Thoracic aorta (tissue), 2 donors: ENCODE measurements at regions not wholly inside any gene's neighbourhood (a gene's known extent, or its start where the extent isn't known, plus 50 kb on each side); places are given as distances from the start of the nearest gene placed in this dataset.
"Not testable (repeated sequence)": the region's sequence is repeated elsewhere in the genome, so short reads cannot be mapped to it uniquely, and the experiment has no call there.

Experiments used
- ATAC-seq: fragments of 150-250 bp; one replicate; pipeline ENCODE4 v1.8.0; 2017; ENCODE audit warnings: low read depth; ENCODE audit not compliant: insufficient number of reproducible peaks, low FRiP score
- DNase-seq: peaks from one replicate; pipeline ENCODE4 v3.0.0-alpha.2; 2020; ENCODE audit warnings: low spot score
- H3K27ac ChIP-seq, 2 donors: fragments of 200-600 bp; sonication (generic); 1 replicate in 1 of 2; 2 replicates in 1 of 2; pipeline ENCODE4 v1.5.1; 2016; ENCODE audit warnings: mild to moderate bottlenecking in 2 of 2, moderate library complexity in 2 of 2
- H3K27me3 ChIP-seq: fragments of 200-600 bp; sonication (generic); replicated peaks from 2 replicates; pipeline ENCODE4 v1.6.0; 2016; ENCODE audit warnings: mild to moderate bottlenecking; ENCODE audit not compliant: insufficient read depth
- H3K36me3 ChIP-seq: fragments of 200-600 bp; sonication (generic); one replicate; pipeline ENCODE4 v1.5.1; 2016
- H3K4me1 ChIP-seq, 2 donors: fragments of 200-600 bp; sonication (generic); 1 replicate in 1 of 2; 2 replicates in 1 of 2; pipeline versions ENCODE4 v1.5.1 to v1.6.0; 2016; ENCODE audit warnings: low read depth in 2 of 2, mild to moderate bottlenecking in 1 of 2; ENCODE audit not compliant: control insufficient read depth in 1 of 2
- H3K4me3 ChIP-seq: fragments of 200-600 bp; sonication (generic); 2 replicates; pipeline ENCODE4 v1.5.1; 2016; ENCODE audit warnings: mild to moderate bottlenecking
- H3K9me3 ChIP-seq: fragments of 200-600 bp; sonication (generic); 2 replicates; pipeline ENCODE4 v1.5.1; 2016
- TF ChIP-seq, protein P1 (sequence below): fragments of 200-600 bp; sonication (generic); IDR thresholded peaks from one replicate; pipeline ENCODE4 v1.5.1; 2019; ENCODE audit warnings: antibody characterized with exemption

DNA sequence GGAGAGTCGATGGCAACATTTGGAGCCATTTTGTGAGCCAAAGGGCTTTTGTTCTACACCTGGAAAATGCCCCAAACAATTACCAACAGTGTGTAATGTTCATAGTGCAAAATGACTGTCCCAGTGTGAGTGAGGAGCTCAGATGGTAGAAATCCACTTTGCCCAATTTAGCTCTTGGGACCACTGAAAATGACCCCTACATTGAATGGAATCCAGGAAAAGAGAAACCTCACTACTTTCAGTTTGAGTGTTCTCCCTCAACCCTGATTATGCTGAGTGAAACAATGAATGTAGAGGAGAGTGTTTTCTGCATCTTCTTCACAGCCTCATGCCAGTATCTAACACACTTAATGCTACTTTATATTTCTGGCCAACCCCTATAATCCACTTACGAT lies 84.9 kb upstream of the NRN1 start:
- TF ChIP-seq, protein P1, sequence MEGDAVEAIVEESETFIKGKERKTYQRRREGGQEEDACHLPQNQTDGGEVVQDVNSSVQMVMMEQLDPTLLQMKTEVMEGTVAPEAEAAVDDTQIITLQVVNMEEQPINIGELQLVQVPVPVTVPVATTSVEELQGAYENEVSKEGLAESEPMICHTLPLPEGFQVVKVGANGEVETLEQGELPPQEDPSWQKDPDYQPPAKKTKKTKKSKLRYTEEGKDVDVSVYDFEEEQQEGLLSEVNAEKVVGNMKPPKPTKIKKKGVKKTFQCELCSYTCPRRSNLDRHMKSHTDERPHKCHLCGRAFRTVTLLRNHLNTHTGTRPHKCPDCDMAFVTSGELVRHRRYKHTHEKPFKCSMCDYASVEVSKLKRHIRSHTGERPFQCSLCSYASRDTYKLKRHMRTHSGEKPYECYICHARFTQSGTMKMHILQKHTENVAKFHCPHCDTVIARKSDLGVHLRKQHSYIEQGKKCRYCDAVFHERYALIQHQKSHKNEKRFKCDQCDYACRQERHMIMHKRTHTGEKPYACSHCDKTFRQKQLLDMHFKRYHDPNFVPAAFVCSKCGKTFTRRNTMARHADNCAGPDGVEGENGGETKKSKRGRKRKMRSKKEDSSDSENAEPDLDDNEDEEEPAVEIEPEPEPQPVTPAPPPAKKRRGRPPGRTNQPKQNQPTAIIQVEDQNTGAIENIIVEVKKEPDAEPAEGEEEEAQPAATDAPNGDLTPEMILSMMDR: no peak
- Histone ChIP-seq H3K27ac (no peak overlapping the region), H3K27me3 (no peaks in the 10 kb centered on the region), H3K4me3 (no peak overlapping the region), H3K36me3 (no peaks in the 10 kb centered on the region), H3K9me3 (no peaks in the 10 kb centered on the region), H3K4me1 (no peaks in the 10 kb centered on the region)
- no peak for ATAC-seq
- no peak for DNase-seq

DNA sequence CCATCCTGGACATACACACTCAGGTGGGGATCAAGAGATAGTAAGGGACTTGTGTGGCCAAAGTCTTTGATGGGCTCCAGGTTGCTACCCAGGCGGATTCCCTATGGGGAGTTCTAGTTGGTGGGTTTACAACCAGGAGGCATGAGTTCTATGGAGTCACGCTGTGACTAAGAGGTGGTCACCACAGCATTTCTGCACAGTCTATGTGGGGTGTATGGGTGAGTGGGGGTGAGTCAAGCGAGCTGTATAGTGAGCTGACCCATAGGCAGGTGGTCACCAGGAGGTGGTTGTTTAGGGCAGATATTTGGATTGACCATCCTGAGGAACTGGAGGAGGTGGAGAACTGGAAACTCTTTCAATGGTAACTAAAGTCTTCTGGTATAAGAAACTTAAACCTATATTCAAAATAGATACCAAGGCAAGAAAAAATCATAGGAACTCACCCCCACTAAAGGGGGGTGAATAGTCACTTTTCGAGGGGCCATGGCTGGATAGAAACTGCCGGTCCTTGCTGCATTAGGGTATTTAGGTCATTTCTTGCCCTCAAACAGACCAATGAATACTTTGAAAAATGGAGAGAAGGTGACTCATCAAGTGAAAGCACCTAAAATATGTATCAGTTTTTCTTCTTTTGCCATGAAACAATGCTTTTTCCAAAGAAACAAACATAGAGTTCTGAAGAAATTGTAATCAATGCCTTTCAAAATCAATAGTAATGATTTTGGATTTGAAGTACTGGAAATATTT lies 84.3 kb upstream of the NRN1 start:
- Histone ChIP-seq H3K36me3 (no peaks in the 10 kb centered on the region), H3K27me3 (no peaks in the 10 kb centered on the region), H3K27ac (no peak overlapping the region), H3K4me3 (no peak overlapping the region), H3K4me1 (no peaks in the 10 kb centered on the region), H3K9me3 (no peaks in the 10 kb centered on the region)
- no peak for ATAC-seq
- TF ChIP-seq, protein P1: no peak
- DNase-seq: no peak

DNA sequence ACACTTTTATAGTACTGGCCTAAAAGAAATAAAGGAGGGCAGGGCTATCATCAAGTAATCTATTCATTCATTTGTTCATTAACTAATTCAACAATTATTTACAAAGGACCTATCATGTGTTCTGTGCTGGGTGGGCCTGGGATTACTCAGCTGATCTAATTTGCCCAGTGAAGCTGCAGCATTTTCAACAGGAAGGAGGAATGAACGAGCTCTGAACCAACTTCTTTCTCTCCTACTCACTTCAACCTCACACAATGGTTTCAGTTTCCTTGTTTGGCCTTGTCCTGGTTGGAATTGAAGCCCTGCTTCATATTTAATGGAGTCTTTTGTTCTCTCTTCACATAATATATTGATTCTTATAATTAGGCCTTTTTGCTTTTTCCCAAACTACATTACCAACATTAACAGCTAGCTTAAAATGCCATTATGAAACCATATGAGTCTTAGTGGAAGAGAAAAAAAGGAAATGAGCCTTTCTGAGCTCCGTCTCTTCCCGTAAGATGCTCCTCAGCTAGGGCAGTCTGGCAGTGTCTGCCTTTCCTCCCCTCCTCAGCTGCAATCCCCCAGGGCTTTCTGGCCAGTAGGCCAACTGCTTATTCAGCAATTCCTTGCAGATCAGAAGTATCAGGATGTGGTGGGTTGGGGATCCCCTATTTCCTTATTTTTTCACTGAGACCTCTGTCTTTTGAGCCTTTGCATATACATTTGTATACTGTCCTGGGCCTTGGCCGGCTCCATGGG lies 79.4 kb upstream of the NRN1 start:
- Histone ChIP-seq H3K4me3 (no peak overlapping the region), H3K9me3 (no peaks in the 10 kb centered on the region), H3K27me3 (no peaks in the 10 kb centered on the region), H3K4me1 (no peaks in the 10 kb centered on the region), H3K36me3 (no peaks in the 10 kb centered on the region), H3K27ac (no peak overlapping the region)
- TF ChIP-seq, protein P1: no peak
- ATAC-seq: no peak
- no peak for DNase-seq

DNA sequence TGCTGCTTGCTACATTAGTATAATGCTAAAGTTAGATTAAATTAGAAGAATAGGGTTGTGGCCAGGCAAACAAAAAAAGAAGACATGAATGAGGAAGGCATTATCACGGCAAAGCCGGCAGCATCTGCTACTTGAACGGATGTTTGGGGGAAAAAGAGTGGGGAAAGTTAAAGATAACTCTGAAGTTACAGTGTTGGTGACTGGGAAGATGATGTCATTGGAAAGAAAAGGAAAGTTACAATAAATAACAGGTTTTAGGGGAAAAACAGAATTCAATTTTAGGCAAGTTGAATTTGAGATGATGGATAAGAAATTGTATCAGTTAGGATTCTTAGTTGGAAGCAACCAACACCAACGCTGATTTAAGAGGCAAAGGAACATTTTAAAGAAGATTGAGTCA lies 74.2 kb upstream of the NRN1 start:
- H3K9me3 ChIP-seq: no peaks in the 10 kb centered on the region
- H3K36me3 ChIP-seq: no peaks in the 10 kb centered on the region
- TF ChIP-seq, protein P1: no peak
- no peaks in the 10 kb centered on the region for H3K4me1 ChIP-seq
- H3K27ac ChIP-seq: no peak overlapping the region
- H3K27me3 ChIP-seq: no peaks in the 10 kb centered on the region
- no peak for DNase-seq
- H3K4me3 ChIP-seq: no peak overlapping the region
- no peak for ATAC-seq

DNA sequence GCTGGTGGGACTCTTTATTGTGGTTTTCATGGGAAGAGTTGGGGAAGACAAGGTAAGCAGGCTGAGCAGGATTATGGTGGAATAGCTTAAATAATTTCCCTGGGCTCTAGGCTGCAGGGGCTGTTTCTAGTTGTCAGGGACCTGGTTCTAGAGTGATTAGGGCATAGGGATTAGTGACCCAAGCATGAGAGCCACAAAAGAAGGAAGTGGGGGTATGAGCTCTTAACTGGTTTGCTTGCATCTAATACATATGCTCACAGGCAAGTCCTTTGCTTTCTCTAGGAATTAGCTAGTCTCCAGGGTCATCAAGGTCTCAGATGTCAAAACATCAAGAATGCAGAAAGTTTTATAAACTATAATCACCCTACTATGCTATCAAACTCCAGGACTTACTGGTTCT lies 67.5 kb upstream of the NRN1 start:
- Histone ChIP-seq H3K4me3 (no peak overlapping the region), H3K36me3 (no peaks in the 10 kb centered on the region), H3K9me3 (no peaks in the 10 kb centered on the region), H3K27ac (no peak overlapping the region), H3K27me3 (no peaks in the 10 kb centered on the region), H3K4me1 (no peaks in the 10 kb centered on the region)
- DNase-seq (no peak), ATAC-seq (no peak)
- TF ChIP-seq, protein P1: no peak

DNA sequence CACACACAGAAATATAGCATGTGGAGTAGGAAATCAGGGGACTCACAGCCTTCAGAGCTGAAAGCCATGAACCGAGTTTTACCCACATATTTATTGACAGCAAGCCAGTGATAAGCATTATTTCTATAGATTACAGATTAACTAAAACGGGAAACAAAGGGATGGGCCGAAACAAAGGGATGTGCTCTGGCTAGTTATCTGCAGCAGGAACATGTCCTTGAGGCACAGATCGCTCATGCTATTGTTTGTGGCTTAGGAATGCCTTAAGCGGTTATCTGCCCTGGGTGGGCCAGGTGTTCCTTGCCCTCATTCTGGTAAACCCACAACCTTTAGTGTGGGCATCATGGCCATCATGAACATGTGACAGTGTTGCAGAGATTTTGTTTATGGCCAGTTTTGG lies 61.4 kb upstream of the NRN1 start:
- not testable (repeated sequence) for H3K27ac ChIP-seq, H3K4me3 ChIP-seq, ATAC-seq, H3K9me3 ChIP-seq, H3K4me1 ChIP-seq, DNase-seq, H3K27me3 ChIP-seq, H3K36me3 ChIP-seq
